HCT116 (cell line): ENCODE measurements at regions not wholly inside any gene's neighbourhood (a gene's known extent, or its start where the extent isn't known, plus 50 kb on each side); places are given as distances from the start of the nearest gene placed in this dataset.

ENCODE experiments used
- ATAC-seq: fragments of 200-7000 bp; cut with Tn5 transposase; 2 replicates; pipeline ENCODE4 v1.9.1; 2020; ENCODE audit warnings: mild to moderate bottlenecking, moderate library complexity
- BruUV-seq: library from RNA; stranded (reverse); fragments of 400-500 nt; replicated peaks from 2 replicates; lab custom pipeline; 2021; lab: Mats Ljungman, UMichigan
- CTCF ChIA-PET: fragments of 300-600 bp; sonication (Branson Sonifier 250); formaldehyde crosslinking; loops from one replicate; lab custom pipeline; 2021; ENCODE audit warnings: antibody characterized with exemption; lab: Charles Lee
- POLR2A ChIA-PET: fragments of 300-600, 350-600 bp; sonication (Branson Sonifier 250); formaldehyde crosslinking; loops from one replicate; lab custom pipeline; 2021; ENCODE audit warnings: antibody characterized with exemption; lab: Charles Lee
- RAD21 ChIA-PET, 2 experiments: fragments of 300-600 bp; sonication (Branson Sonifier 250); formaldehyde crosslinking; loops; one replicate each; lab custom pipeline; 2023; ENCODE audit warnings: low total read pairs in 2 of 2; ENCODE audit not compliant: uncharacterized antibody in 2 of 2, unreplicated experiment in 2 of 2, low non-redundant PET in 1 of 2; lab: Charles Lee
- DNase-seq: peaks from one replicate; pipeline ENCODE4 v3.0.0-alpha.2; 2010; ENCODE audit warnings: low read depth, low spot score
- H2AFZ ChIP-seq: fragments of 200-600 bp; shearing (Covaris generic), sonication (generic); 2 replicates; pipeline ENCODE4 v1.6.1; 2017; ENCODE audit warnings: low read depth, mixed run types, mixed read lengths, antibody characterized with exemption, low read length; ENCODE audit not compliant: poor library complexity, severe bottlenecking
- H3K27ac ChIP-seq: 2 replicates; pipeline ENCODE4 v1.5.1; 2012; ENCODE audit warnings: low read depth, low read length
- H3K27me3 ChIP-seq: fragments of 200-600 bp; sonication (generic); 2 replicates; pipeline ENCODE4 v1.6.1; 2016; ENCODE audit warnings: mixed run types, low read length, mixed read lengths; ENCODE audit not compliant: insufficient read depth
- H3K36me3 ChIP-seq, 2 experiments: fragments of 200-500 bp in 1 of 2; fragments of 200-600 bp in 1 of 2; sonication (Bioruptor generic) in 1 of 2; sonication (generic) in 1 of 2; 2 replicates each; pipeline versions ENCODE4 v1.5.1 to v1.6.1; 2014 to 2016; ENCODE audit warnings: low read length in 2 of 2, inconsistent platforms in 1 of 2, mixed read lengths in 1 of 2, mixed run types in 1 of 2; ENCODE audit not compliant: insufficient read depth in 2 of 2, control insufficient read depth in 1 of 2
- H3K4me1 ChIP-seq, 2 experiments: fragments of 200-600 bp in 1 of 2; sonication (generic) in 1 of 2; 2 replicates each; pipeline versions ENCODE4 v1.5.1 to v1.6.1; 2012 to 2017; ENCODE audit warnings: low read length in 2 of 2, inconsistent platforms in 1 of 2, mild to moderate bottlenecking in 1 of 2, mixed read lengths in 1 of 2, mixed run types in 1 of 2, moderate library complexity in 1 of 2; ENCODE audit not compliant: insufficient read depth in 2 of 2, control insufficient read depth in 1 of 2
- H3K4me2 ChIP-seq: fragments of 200-600 bp; sonication (generic); 2 replicates; pipeline ENCODE4 v1.6.1; 2017; ENCODE audit warnings: mixed run types, low read length, mixed read lengths
- H3K4me3 ChIP-seq, 2 experiments: fragments of 200-600 bp in 1 of 2; sonication (generic) in 1 of 2; replicated peaks in 1 of 2; 2 replicates each; pipeline ENCODE4 v1.5.1; 2011 to 2016; ENCODE audit warnings: low read length in 2 of 2, control low read depth in 1 of 2, low read depth in 1 of 2, mild to moderate bottlenecking in 1 of 2, mixed read lengths in 1 of 2, mixed run types in 1 of 2
- H3K79me2 ChIP-seq: fragments of 200-600 bp; sonication (generic); 2 replicates; pipeline ENCODE4 v1.6.1; 2017; ENCODE audit warnings: mild to moderate bottlenecking, mixed run types, low read length, moderate library complexity, mixed read lengths; ENCODE audit not compliant: insufficient read depth
- H3K9ac ChIP-seq: fragments of 200-600 bp; sonication (generic); 2 replicates; pipeline ENCODE4 v1.6.1; 2016; ENCODE audit warnings: low read length, mixed read lengths
- H3K9me2 ChIP-seq: fragments of 200-600 bp; sonication (generic), shearing (Covaris generic); 2 replicates; pipeline ENCODE4 v1.6.1; 2017; ENCODE audit warnings: mixed run types, mild to moderate bottlenecking, moderate library complexity; ENCODE audit not compliant: insufficient read depth
- H3K9me3 ChIP-seq, 2 experiments: fragments of 200-500 bp in 1 of 2; fragments of 200-600 bp in 1 of 2; sonication (Bioruptor generic) in 1 of 2; sonication (generic) in 1 of 2; 2 replicates each; pipeline ENCODE4 v1.6.1; 2014 to 2017; ENCODE audit warnings: low read length in 2 of 2, mixed read lengths in 2 of 2, inconsistent platforms in 1 of 2, low read depth in 1 of 2, mild to moderate bottlenecking in 1 of 2, mixed run types in 1 of 2, moderate library complexity in 1 of 2; ENCODE audit not compliant: control insufficient read depth in 1 of 2, insufficient read depth in 1 of 2
- H4K20me1 ChIP-seq: fragments of 200-600 bp; sonication (generic), shearing (Covaris generic); 2 replicates; pipeline ENCODE4 v1.6.1; 2017; ENCODE audit warnings: mixed run types, mild to moderate bottlenecking, moderate library complexity; ENCODE audit not compliant: insufficient read depth
- CBX3 ChIP-seq: IDR thresholded peaks from 2 replicates; pipeline ENCODE4 v1.6.1; 2012; ENCODE audit warnings: low read depth
- JUND ChIP-seq: IDR thresholded peaks from 2 replicates; pipeline ENCODE4 v1.6.1; 2012
- POLR2A ChIP-seq: IDR thresholded peaks from 2 replicates; pipeline ENCODE4 v1.7.0; 2011; ENCODE audit warnings: borderline replicate concordance; ENCODE audit not compliant: insufficient read depth, insufficient read length; ENCODE audit errors: extremely low read depth
- POLR2AphosphoS5 ChIP-seq: IDR thresholded peaks from 2 replicates; pipeline ENCODE4 v1.6.1; 2011; ENCODE audit warnings: mild to moderate bottlenecking, low read depth, low read length, moderate library complexity
- SRF ChIP-seq: IDR thresholded peaks from 2 replicates; pipeline ENCODE4 v1.6.1; 2012; ENCODE audit warnings: low read depth
- ZNF274 ChIP-seq: fragments of 200-500 bp; sonication (Bioruptor generic); IDR thresholded peaks from 2 replicates; pipeline ENCODE4 v1.6.1; 2014; ENCODE audit warnings: mild to moderate bottlenecking, low read depth, low read length, inconsistent platforms
- intact Hi-C: fragments of 100-400 bp; cut with micrococcal nuclease; formaldehyde crosslinking; loops from 2 replicates; pipeline ENCODE4 v1.10.0; 2022
- TF ChIP-seq, protein P1 (sequence below), 3 experiments: fragments of 200-600 bp in 1 of 3; sonication (generic) in 1 of 3; IDR thresholded peaks in 2 of 3; conservative IDR thresholded peaks in 1 of 3; 2 replicates each; pipeline ENCODE4 v1.5.1; 2012 to 2017; ENCODE audit warnings: low read depth in 2 of 3, low read length in 2 of 3, antibody characterized with exemption in 1 of 3, borderline replicate concordance in 1 of 3, control low read depth in 1 of 3, mild to moderate bottlenecking in 1 of 3, mixed read lengths in 1 of 3, mixed run types in 1 of 3, moderate library complexity in 1 of 3; ENCODE audit not compliant: insufficient read depth in 1 of 3
- TF ChIP-seq, protein P2 (sequence below): IDR thresholded peaks from 2 replicates; pipeline ENCODE4 v1.6.1; 2012; ENCODE audit warnings: low read depth

DNA sequence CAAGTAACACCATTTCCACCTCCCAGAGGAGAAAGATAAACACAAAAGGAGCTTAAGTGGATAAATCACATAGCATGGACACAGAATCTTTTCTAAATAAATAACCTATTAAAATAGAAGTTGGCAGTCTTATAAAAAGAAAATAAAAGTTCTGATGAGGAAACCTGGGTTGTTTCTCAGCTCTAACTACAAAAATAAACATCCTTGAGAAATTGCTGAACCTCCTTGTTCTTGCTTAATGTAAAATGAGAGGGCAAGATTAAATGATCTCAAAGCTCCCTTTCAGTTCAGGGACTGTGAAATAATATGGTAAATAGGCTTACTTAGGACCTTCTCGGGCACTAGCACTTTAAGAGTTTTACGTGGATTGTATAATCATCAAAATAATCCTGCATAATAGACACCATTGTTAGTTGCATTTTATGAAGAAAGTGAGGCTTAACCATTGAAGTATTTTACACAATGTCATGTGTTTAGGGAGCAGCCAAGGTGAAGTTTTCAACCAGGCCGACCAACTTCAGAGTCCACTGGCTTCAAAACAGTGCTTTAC lies 214.0 kb upstream of the NOVA1 start:
- Histone ChIP-seq H3K36me3 (no peaks in the 10 kb centered on the region), H3K27ac (no peak overlapping the region), H3K9me3 (peaks cover 4 to 10% of the 10 kb centered on the region in 2 experiments; a peak in 2 of 4 replicates), H3K79me2 (no peaks in the 10 kb centered on the region), H2AFZ (no peak overlapping the region), H3K4me2 (no peak overlapping the region), H4K20me1 (no peaks in the 10 kb centered on the region), H3K4me1 (no peaks in the 10 kb centered on the region), H3K27me3 (no peaks in the 10 kb centered on the region), H3K4me3 (no peak overlapping the region), H3K9me2 (no peaks in the 10 kb centered on the region), H3K9ac (no peak overlapping the region)
- no TSS peak for BruUV-seq
- ATAC-seq: no peak
- RAD21 ChIA-PET: no interaction called here
- TF ChIP-seq CBX3 (no peak), SRF (no peak), POLR2AphosphoS5 (no peak), JUND (no peak), POLR2A (no peak), ZNF274 (no peak)
- TF ChIP-seq, protein P1, sequence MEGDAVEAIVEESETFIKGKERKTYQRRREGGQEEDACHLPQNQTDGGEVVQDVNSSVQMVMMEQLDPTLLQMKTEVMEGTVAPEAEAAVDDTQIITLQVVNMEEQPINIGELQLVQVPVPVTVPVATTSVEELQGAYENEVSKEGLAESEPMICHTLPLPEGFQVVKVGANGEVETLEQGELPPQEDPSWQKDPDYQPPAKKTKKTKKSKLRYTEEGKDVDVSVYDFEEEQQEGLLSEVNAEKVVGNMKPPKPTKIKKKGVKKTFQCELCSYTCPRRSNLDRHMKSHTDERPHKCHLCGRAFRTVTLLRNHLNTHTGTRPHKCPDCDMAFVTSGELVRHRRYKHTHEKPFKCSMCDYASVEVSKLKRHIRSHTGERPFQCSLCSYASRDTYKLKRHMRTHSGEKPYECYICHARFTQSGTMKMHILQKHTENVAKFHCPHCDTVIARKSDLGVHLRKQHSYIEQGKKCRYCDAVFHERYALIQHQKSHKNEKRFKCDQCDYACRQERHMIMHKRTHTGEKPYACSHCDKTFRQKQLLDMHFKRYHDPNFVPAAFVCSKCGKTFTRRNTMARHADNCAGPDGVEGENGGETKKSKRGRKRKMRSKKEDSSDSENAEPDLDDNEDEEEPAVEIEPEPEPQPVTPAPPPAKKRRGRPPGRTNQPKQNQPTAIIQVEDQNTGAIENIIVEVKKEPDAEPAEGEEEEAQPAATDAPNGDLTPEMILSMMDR (IDR thresholded peaks at IDR 0.05 in 2 of 3, conservative IDR thresholded peaks at IDR 0.05 in 1 of 3; ENCODE audit: borderline replicate concordance in 1 of 3, insufficient read depth in 1 of 3, low read depth in 2 of 3, low read length in 2 of 3): no peak
- TF ChIP-seq, protein P2, sequence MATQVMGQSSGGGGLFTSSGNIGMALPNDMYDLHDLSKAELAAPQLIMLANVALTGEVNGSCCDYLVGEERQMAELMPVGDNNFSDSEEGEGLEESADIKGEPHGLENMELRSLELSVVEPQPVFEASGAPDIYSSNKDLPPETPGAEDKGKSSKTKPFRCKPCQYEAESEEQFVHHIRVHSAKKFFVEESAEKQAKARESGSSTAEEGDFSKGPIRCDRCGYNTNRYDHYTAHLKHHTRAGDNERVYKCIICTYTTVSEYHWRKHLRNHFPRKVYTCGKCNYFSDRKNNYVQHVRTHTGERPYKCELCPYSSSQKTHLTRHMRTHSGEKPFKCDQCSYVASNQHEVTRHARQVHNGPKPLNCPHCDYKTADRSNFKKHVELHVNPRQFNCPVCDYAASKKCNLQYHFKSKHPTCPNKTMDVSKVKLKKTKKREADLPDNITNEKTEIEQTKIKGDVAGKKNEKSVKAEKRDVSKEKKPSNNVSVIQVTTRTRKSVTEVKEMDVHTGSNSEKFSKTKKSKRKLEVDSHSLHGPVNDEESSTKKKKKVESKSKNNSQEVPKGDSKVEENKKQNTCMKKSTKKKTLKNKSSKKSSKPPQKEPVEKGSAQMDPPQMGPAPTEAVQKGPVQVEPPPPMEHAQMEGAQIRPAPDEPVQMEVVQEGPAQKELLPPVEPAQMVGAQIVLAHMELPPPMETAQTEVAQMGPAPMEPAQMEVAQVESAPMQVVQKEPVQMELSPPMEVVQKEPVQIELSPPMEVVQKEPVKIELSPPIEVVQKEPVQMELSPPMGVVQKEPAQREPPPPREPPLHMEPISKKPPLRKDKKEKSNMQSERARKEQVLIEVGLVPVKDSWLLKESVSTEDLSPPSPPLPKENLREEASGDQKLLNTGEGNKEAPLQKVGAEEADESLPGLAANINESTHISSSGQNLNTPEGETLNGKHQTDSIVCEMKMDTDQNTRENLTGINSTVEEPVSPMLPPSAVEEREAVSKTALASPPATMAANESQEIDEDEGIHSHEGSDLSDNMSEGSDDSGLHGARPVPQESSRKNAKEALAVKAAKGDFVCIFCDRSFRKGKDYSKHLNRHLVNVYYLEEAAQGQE: no peak
- intact Hi-C loops: no loop called here
- CTCF ChIA-PET: no interaction called here
- DNase-seq: no peak
- POLR2A ChIA-PET: no interaction called here
